ENCODE measurements at regions not wholly inside any gene's neighbourhood (a gene's known extent, or its start where the extent isn't known, plus 50 kb on each side); places are given as distances from the start of the nearest gene placed in this dataset.

DNA sequence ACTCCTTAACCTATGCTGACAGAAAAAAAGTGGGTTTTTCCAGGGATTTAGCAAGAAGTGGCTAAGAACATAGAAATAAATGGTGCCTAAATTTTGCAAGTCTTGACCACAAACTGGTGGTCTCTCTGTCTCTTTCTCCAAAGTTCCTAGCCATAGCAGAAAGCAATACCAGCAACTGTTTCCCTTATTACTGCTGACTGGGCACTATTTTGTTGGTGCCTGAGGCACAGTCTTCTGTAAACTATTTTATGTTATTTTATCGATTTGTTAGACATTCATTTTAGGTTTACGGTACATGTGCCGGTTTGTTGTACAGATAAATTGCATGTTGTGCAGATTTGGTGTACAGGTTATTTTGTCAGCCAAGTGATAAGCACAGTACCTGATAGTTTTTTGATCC lies 234.6 kb upstream of the TECRL start:
- H3K36me3 ChIP-seq (ENCODE audit: control insufficient read depth in 2 of 4, insufficient read depth in 4 of 4, low read length in 3 of 4): no peaks in the 10 kb centered on the region
- no peak overlapping the region for H3K4me2 ChIP-seq (ENCODE audit: insufficient read depth in 1 of 2, low read depth in 2 of 2, low read length in 2 of 2)
- no peak for DNase-seq (ENCODE audit: low read depth in 1 of 2, low spot score in 2 of 2)
- H3K27me3 ChIP-seq (replicated peaks in 1 of 4; ENCODE audit: control insufficient read depth in 3 of 4, extremely low read depth in 1 of 4, insufficient read depth in 3 of 4, low read length in 3 of 4): no peaks in the 10 kb centered on the region
- H3K4ac ChIP-seq (replicated peaks; ENCODE audit: insufficient read length, low read depth, low read length): no peak overlapping the region
- no peak overlapping the region for H3K9ac ChIP-seq (replicated peaks in 1 of 4; ENCODE audit: extremely low read depth in 1 of 4, low read depth in 3 of 4, low read length in 3 of 4)
- no peak for FAIRE-seq
- H3K14ac ChIP-seq (ENCODE audit: insufficient read length): no peak overlapping the region
- no peaks in the 10 kb centered on the region for H3K4me1 ChIP-seq (replicated peaks in 1 of 4; ENCODE audit: control insufficient read depth in 3 of 4, insufficient read depth in 4 of 4, low read length in 3 of 4)
- H3K79me1 ChIP-seq (ENCODE audit: low read depth, low read length): no peaks in the 10 kb centered on the region
- no peaks in the 10 kb centered on the region for H3K79me2 ChIP-seq (ENCODE audit: control insufficient read depth in 1 of 2, insufficient read depth in 2 of 2, low read length in 2 of 2)
- H4K8ac ChIP-seq (ENCODE audit: extremely low read depth, insufficient read depth, low read length): no peak overlapping the region
- no peak overlapping the region for H3K23ac ChIP-seq (ENCODE audit: insufficient read length)
- H2BK120ac ChIP-seq (replicated peaks; ENCODE audit: low read depth, low read length): no peak overlapping the region
- ChIA-PET CTCF (ENCODE audit: partially characterized antibody) (interaction anchor here (1.0 kb wide), 1 partner anchor 9 kb away, joined by 3 read pairs; no protein-coding TSS in a partner anchor), POLR2A (ENCODE audit: partially characterized antibody) (no interaction called here)
- H2BK20ac ChIP-seq (ENCODE audit: low read length): no peak overlapping the region
- H2AK5ac ChIP-seq (ENCODE audit: low read depth, low read length): no peak overlapping the region
- H3K56ac ChIP-seq (replicated peaks; ENCODE audit: insufficient read length, low read depth, low read length): no peak overlapping the region
- H3K18ac ChIP-seq (ENCODE audit: extremely low read depth, low read length): no peak overlapping the region
- H3K23me2 ChIP-seq (ENCODE audit: low read depth, low read length): no peaks in the 10 kb centered on the region
- H3K9me3 ChIP-seq (ENCODE audit: insufficient read depth in 2 of 2, low read depth in 1 of 2, low read length in 1 of 2): peaks cover 0 to 4% of the 10 kb centered on the region in 2 experiments; a peak in 1 of 4 replicates
- TF ChIP-seq SAP30 (IDR thresholded peaks at IDR 0.05; ENCODE audit: insufficient read depth, insufficient replicate concordance, low read length) (no peak), KDM1A (IDR thresholded peaks at IDR 0.05; ENCODE audit: borderline replicate concordance, low read length) (no peak), CREB1 (IDR thresholded peaks at IDR 0.05) (no peak), CBX5 (IDR thresholded peaks at IDR 0.05; ENCODE audit: low read depth, low read length) (no peak), MAFK (IDR thresholded peaks at IDR 0.05; ENCODE audit: low read depth, low read length) (peak; percentile 87), JUND (IDR thresholded peaks at IDR 0.05; ENCODE audit: low read length) (no peak), MAX (IDR thresholded peaks at IDR 0.05) (no peak)
- no peak overlapping the region for H2BK12ac ChIP-seq (ENCODE audit: low read depth, low read length)
- H2BK5ac ChIP-seq (ENCODE audit: low read depth, low read length): no peak overlapping the region
- no peaks in the 10 kb centered on the region for H4K20me1 ChIP-seq (replicated peaks in 1 of 2; ENCODE audit: control insufficient read depth in 1 of 2, insufficient read depth in 2 of 2, low read length in 2 of 2)
- no peak overlapping the region for H4K5ac ChIP-seq (ENCODE audit: insufficient read length, low read depth, low read length)
- H2BK15ac ChIP-seq (ENCODE audit: low read length): no peak overlapping the region
- H3K4me3 ChIP-seq (ENCODE audit: extremely low read depth in 1 of 4, insufficient read depth in 2 of 4, low read depth in 3 of 4, low read length in 4 of 4): no peak overlapping the region
- H3K27ac ChIP-seq (ENCODE audit: low read depth, low read length): no peak overlapping the region
- no peak overlapping the region for H4K91ac ChIP-seq (replicated peaks; ENCODE audit: insufficient read length, low read length)
- WGBS, 2 experiments (ENCODE audit: extremely low coverage in 1 of 2, insufficient coverage in 1 of 2, insufficient read length in 1 of 2, insufficient replicate concordance in 2 of 2, low coverage in 1 of 2, low lambda C conversion rate in 2 of 2, missing lambda C conversion rate in 1 of 2): 97% methylated on average over 3 of the region's 3 CpGs; no CpG with 5 or more reads in 1 of the 2 experiments
- H2AFZ ChIP-seq (ENCODE audit: low read length): no peak overlapping the region; the same call in 1 of the 2 replicates
